Ovary (tissue), 3 donors: ENCODE measurements at regions not wholly inside any gene's neighbourhood (a gene's known extent, or its start where the extent isn't known, plus 50 kb on each side); places are given as distances from the start of the nearest gene placed in this dataset.

ENCODE experiments used
- CTCF ChIP-seq, 3 donors: fragments of 450-650 bp in 2 of 3; fragments of 200-600 bp in 1 of 3; IDR thresholded peaks; one replicate each; pipeline versions ENCODE4 v1.5.1 to v1.8.0; 2016 to 2022; ENCODE audit warnings: antibody characterized with exemption in 3 of 3, mild to moderate bottlenecking in 1 of 3
- POLR2A ChIP-seq: fragments of 450-650 bp; IDR thresholded peaks from one replicate; pipeline ENCODE4 v1.6.1; 2017; ENCODE audit warnings: antibody characterized with exemption, mild to moderate bottlenecking, moderate library complexity
- donor health status: DM: no; HTN: no; CAD: no.

- TF ChIP-seq CTCF (IDR thresholded peaks at IDR 0.05) (no peak), POLR2A (no peak)
These were observed 94.3 kb upstream of the IRS2 start for GRCh38 chr13:109880371-109881346.
